HCT116 (cell line): ENCODE measurements at regions not wholly inside any gene's neighbourhood (a gene's known extent, or its start where the extent isn't known, plus 50 kb on each side); places are given as distances from the start of the nearest gene placed in this dataset.

Experiments used
- ATAC-seq: fragments of 200-7000 bp; cut with Tn5 transposase; 2 replicates; pipeline ENCODE4 v1.9.1; 2020; ENCODE audit warnings: mild to moderate bottlenecking, moderate library complexity
- BruUV-seq: library from RNA; stranded (reverse); fragments of 400-500 nt; replicated peaks from 2 replicates; lab custom pipeline; 2021; lab: Mats Ljungman, UMichigan
- CTCF ChIA-PET: fragments of 300-600 bp; sonication (Branson Sonifier 250); formaldehyde crosslinking; loops from one replicate; lab custom pipeline; 2021; ENCODE audit warnings: antibody characterized with exemption; lab: Charles Lee
- POLR2A ChIA-PET: fragments of 300-600, 350-600 bp; sonication (Branson Sonifier 250); formaldehyde crosslinking; loops from one replicate; lab custom pipeline; 2021; ENCODE audit warnings: antibody characterized with exemption; lab: Charles Lee
- RAD21 ChIA-PET, 2 experiments: fragments of 300-600 bp; sonication (Branson Sonifier 250); formaldehyde crosslinking; loops; one replicate each; lab custom pipeline; 2023; ENCODE audit warnings: low total read pairs in 2 of 2; ENCODE audit not compliant: uncharacterized antibody in 2 of 2, unreplicated experiment in 2 of 2, low non-redundant PET in 1 of 2; lab: Charles Lee
- DNase-seq: peaks from one replicate; pipeline ENCODE4 v3.0.0-alpha.2; 2010; ENCODE audit warnings: low read depth, low spot score
- H2AFZ ChIP-seq: fragments of 200-600 bp; shearing (Covaris generic), sonication (generic); 2 replicates; pipeline ENCODE4 v1.6.1; 2017; ENCODE audit warnings: low read depth, mixed run types, mixed read lengths, antibody characterized with exemption, low read length; ENCODE audit not compliant: poor library complexity, severe bottlenecking
- H3K27ac ChIP-seq: 2 replicates; pipeline ENCODE4 v1.5.1; 2012; ENCODE audit warnings: low read depth, low read length
- H3K27me3 ChIP-seq: fragments of 200-600 bp; sonication (generic); 2 replicates; pipeline ENCODE4 v1.6.1; 2016; ENCODE audit warnings: mixed run types, low read length, mixed read lengths; ENCODE audit not compliant: insufficient read depth
- H3K36me3 ChIP-seq, 2 experiments: fragments of 200-500 bp in 1 of 2; fragments of 200-600 bp in 1 of 2; sonication (Bioruptor generic) in 1 of 2; sonication (generic) in 1 of 2; 2 replicates each; pipeline versions ENCODE4 v1.5.1 to v1.6.1; 2014 to 2016; ENCODE audit warnings: low read length in 2 of 2, inconsistent platforms in 1 of 2, mixed read lengths in 1 of 2, mixed run types in 1 of 2; ENCODE audit not compliant: insufficient read depth in 2 of 2, control insufficient read depth in 1 of 2
- H3K4me1 ChIP-seq, 2 experiments: fragments of 200-600 bp in 1 of 2; sonication (generic) in 1 of 2; 2 replicates each; pipeline versions ENCODE4 v1.5.1 to v1.6.1; 2012 to 2017; ENCODE audit warnings: low read length in 2 of 2, inconsistent platforms in 1 of 2, mild to moderate bottlenecking in 1 of 2, mixed read lengths in 1 of 2, mixed run types in 1 of 2, moderate library complexity in 1 of 2; ENCODE audit not compliant: insufficient read depth in 2 of 2, control insufficient read depth in 1 of 2
- H3K4me2 ChIP-seq: fragments of 200-600 bp; sonication (generic); 2 replicates; pipeline ENCODE4 v1.6.1; 2017; ENCODE audit warnings: mixed run types, low read length, mixed read lengths
- H3K4me3 ChIP-seq, 2 experiments: fragments of 200-600 bp in 1 of 2; sonication (generic) in 1 of 2; replicated peaks in 1 of 2; 2 replicates each; pipeline ENCODE4 v1.5.1; 2011 to 2016; ENCODE audit warnings: low read length in 2 of 2, control low read depth in 1 of 2, low read depth in 1 of 2, mild to moderate bottlenecking in 1 of 2, mixed read lengths in 1 of 2, mixed run types in 1 of 2
- H3K79me2 ChIP-seq: fragments of 200-600 bp; sonication (generic); 2 replicates; pipeline ENCODE4 v1.6.1; 2017; ENCODE audit warnings: mild to moderate bottlenecking, mixed run types, low read length, moderate library complexity, mixed read lengths; ENCODE audit not compliant: insufficient read depth
- H3K9ac ChIP-seq: fragments of 200-600 bp; sonication (generic); 2 replicates; pipeline ENCODE4 v1.6.1; 2016; ENCODE audit warnings: low read length, mixed read lengths
- H3K9me2 ChIP-seq: fragments of 200-600 bp; sonication (generic), shearing (Covaris generic); 2 replicates; pipeline ENCODE4 v1.6.1; 2017; ENCODE audit warnings: mixed run types, mild to moderate bottlenecking, moderate library complexity; ENCODE audit not compliant: insufficient read depth
- H3K9me3 ChIP-seq, 2 experiments: fragments of 200-500 bp in 1 of 2; fragments of 200-600 bp in 1 of 2; sonication (Bioruptor generic) in 1 of 2; sonication (generic) in 1 of 2; 2 replicates each; pipeline ENCODE4 v1.6.1; 2014 to 2017; ENCODE audit warnings: low read length in 2 of 2, mixed read lengths in 2 of 2, inconsistent platforms in 1 of 2, low read depth in 1 of 2, mild to moderate bottlenecking in 1 of 2, mixed run types in 1 of 2, moderate library complexity in 1 of 2; ENCODE audit not compliant: control insufficient read depth in 1 of 2, insufficient read depth in 1 of 2
- H4K20me1 ChIP-seq: fragments of 200-600 bp; sonication (generic), shearing (Covaris generic); 2 replicates; pipeline ENCODE4 v1.6.1; 2017; ENCODE audit warnings: mixed run types, mild to moderate bottlenecking, moderate library complexity; ENCODE audit not compliant: insufficient read depth
- CEBPB ChIP-seq: IDR thresholded peaks from 2 replicates; pipeline ENCODE4 v1.6.1; 2012; ENCODE audit warnings: low read depth
- EGR1 ChIP-seq: IDR thresholded peaks from 2 replicates; pipeline ENCODE4 v1.6.1; 2012; ENCODE audit warnings: low read depth
- EZH2 ChIP-seq: fragments of 200-600 bp; sonication (generic); IDR thresholded peaks from 2 replicates; pipeline ENCODE4 v1.6.1; 2017; ENCODE audit warnings: antibody characterized with exemption, mixed run types
- FOSL1 ChIP-seq: IDR thresholded peaks from 2 replicates; pipeline ENCODE4 v1.6.1; 2012; ENCODE audit warnings: low read depth
- MAX ChIP-seq: IDR thresholded peaks from 2 replicates; pipeline ENCODE4 v1.6.1; 2012
- POLR2A ChIP-seq: IDR thresholded peaks from 2 replicates; pipeline ENCODE4 v1.7.0; 2011; ENCODE audit warnings: borderline replicate concordance; ENCODE audit not compliant: insufficient read depth, insufficient read length; ENCODE audit errors: extremely low read depth
- RAD21 ChIP-seq: IDR thresholded peaks from 2 replicates; pipeline ENCODE4 v1.6.1; 2012; ENCODE audit warnings: low read depth, mild to moderate bottlenecking
- SIN3A ChIP-seq: IDR thresholded peaks from 2 replicates; pipeline ENCODE4 v1.6.1; 2012; ENCODE audit warnings: low read depth
- SP1 ChIP-seq: IDR thresholded peaks from 2 replicates; pipeline ENCODE4 v1.6.1; 2012; ENCODE audit warnings: low read depth
- TCF7L2 ChIP-seq: IDR thresholded peaks from 2 replicates; pipeline ENCODE4 v1.7.0; 2011; ENCODE audit warnings: borderline replicate concordance, inconsistent platforms; ENCODE audit not compliant: insufficient read depth, insufficient read length; ENCODE audit errors: extremely low read depth
- YY1 ChIP-seq: IDR thresholded peaks from 2 replicates; pipeline ENCODE4 v1.6.1; 2011; ENCODE audit warnings: low read length, low read depth, moderate library complexity, mild to moderate bottlenecking; ENCODE audit not compliant: insufficient replicate concordance; ENCODE audit errors: extremely low read depth
- ZFX ChIP-seq: fragments of 450-650 bp; IDR thresholded peaks from 2 replicates; pipeline ENCODE4 v1.6.1; 2017
- ZNF274 ChIP-seq: fragments of 200-500 bp; sonication (Bioruptor generic); IDR thresholded peaks from 2 replicates; pipeline ENCODE4 v1.6.1; 2014; ENCODE audit warnings: mild to moderate bottlenecking, low read depth, low read length, inconsistent platforms
- intact Hi-C: fragments of 100-400 bp; cut with micrococcal nuclease; formaldehyde crosslinking; loops from 2 replicates; pipeline ENCODE4 v1.10.0; 2022
- TF ChIP-seq, protein P1 (sequence below): IDR thresholded peaks from 2 replicates; pipeline ENCODE4 v1.6.1; 2012

DNA sequence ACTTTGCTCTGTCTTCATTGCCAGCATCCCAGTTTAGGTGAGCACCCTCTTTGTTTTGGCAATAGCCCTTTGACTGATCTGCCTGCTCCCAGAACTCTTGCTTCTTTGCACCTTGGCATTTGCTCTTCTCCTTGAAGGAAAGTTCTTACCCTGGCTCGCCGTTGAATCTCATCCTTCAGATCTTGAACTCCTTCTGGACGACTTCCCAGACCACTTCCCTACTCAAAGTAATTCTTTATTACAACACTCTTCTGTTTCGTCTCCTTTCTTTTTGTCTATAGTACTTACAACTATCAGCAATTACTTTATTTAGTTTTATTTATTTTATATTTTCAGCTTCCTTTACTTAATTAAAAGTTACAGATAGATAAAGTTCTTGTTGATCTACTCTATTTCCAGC is 1510.1 kb downstream of the MAT2B start:
- H3K9me3 ChIP-seq = peaks cover 6 to 15% of the 10 kb centered on the region in 2 experiments; a peak in 2 of 4 replicates
- no peak for ATAC-seq
- TF ChIP-seq MAX (no peak), SIN3A (no peak), ZFX (no peak)
- TF ChIP-seq, all 23 proteins: peak for 0
- Histone ChIP-seq H3K9me2 (no peaks in the 10 kb centered on the region), H2AFZ (no peak overlapping the region), H4K20me1 (no peaks in the 10 kb centered on the region), H3K4me3 (no peak overlapping the region), H3K27me3 (no peaks in the 10 kb centered on the region), H3K4me2 (no peak overlapping the region), H3K4me1 (no peaks in the 10 kb centered on the region), H3K9ac (no peak overlapping the region), H3K79me2 (no peaks in the 10 kb centered on the region), H3K27ac (no peak overlapping the region), H3K36me3 (no peaks in the 10 kb centered on the region; a peak in 1 of 4 replicates)
- BruUV-seq = no TSS peak
- intact Hi-C loops = no loop called here
- ChIA-PET POLR2A (no interaction called here), RAD21 (no interaction called here), CTCF (no interaction called here)
- no peak for DNase-seq

DNA sequence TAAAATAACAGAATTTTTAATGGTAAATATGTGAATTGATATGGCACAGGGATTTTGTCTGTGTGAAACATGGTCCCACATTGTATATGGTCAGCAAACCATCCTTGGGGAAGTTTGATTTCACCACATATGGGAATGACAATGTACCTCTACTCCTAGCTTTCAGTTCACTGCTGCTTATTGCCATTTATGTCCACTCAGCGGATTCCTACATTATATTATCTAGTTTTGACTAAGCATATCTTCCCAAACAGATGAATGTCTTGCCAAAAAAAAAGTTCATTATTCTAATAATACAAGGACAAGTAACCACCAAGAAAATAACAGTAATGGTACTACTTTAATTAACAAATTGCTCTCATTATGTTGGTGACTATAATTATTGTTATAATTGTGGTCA is 1521.6 kb downstream of the MAT2B start:
- Histone ChIP-seq H2AFZ (no peak overlapping the region), H3K79me2 (no peaks in the 10 kb centered on the region), H3K9me2 (no peaks in the 10 kb centered on the region), H3K9ac (no peak overlapping the region), H3K9me3 (peaks cover 7 to 14% of the 10 kb centered on the region in 2 experiments; a peak in 2 of 4 replicates), H3K4me1 (no peaks in the 10 kb centered on the region), H3K36me3 (no peaks in the 10 kb centered on the region), H3K27me3 (no peaks in the 10 kb centered on the region), H3K27ac (no peak overlapping the region), H3K4me3 (no peak overlapping the region), H4K20me1 (no peaks in the 10 kb centered on the region), H3K4me2 (no peak overlapping the region)
- RAD21 ChIA-PET = no interaction called here
- POLR2A ChIA-PET = no interaction called here
- intact Hi-C loops = no loop called here
- DNase-seq (no peak), ATAC-seq (no peak)
- CTCF ChIA-PET = no interaction called here
- TF ChIP-seq EGR1 = no peak
- TF ChIP-seq SIN3A = no peak
- no peak for TF ChIP-seq TCF7L2
- no peak for TF ChIP-seq MAX
- no peak for TF ChIP-seq CEBPB
- TF ChIP-seq YY1 = no peak
- TF ChIP-seq RAD21 = no peak
- TF ChIP-seq SP1 = no peak
- no peak for TF ChIP-seq ZNF274
- no peak for TF ChIP-seq POLR2A
- TF ChIP-seq, protein P1, sequence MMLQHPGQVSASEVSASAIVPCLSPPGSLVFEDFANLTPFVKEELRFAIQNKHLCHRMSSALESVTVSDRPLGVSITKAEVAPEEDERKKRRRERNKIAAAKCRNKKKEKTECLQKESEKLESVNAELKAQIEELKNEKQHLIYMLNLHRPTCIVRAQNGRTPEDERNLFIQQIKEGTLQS = no peak
- no peak for TF ChIP-seq FOSL1
- no peak for TF ChIP-seq EZH2
- no peak for TF ChIP-seq ZFX
- no TSS peak for BruUV-seq
